Stomach (tissue), 4 donors: ENCODE measurements at regions not wholly inside any gene's neighbourhood (a gene's known extent, or its start where the extent isn't known, plus 50 kb on each side); places are given as distances from the start of the nearest gene placed in this dataset.

ENCODE experiments used
- POLR2A ChIP-seq, 4 donors: fragments of 450-650 bp; IDR thresholded peaks; one replicate each; pipeline ENCODE4 v1.6.1; 2016; ENCODE audit warnings: antibody characterized with exemption in 4 of 4, control low read depth in 2 of 4, mild to moderate bottlenecking in 1 of 4, moderate library complexity in 1 of 4
- POLR2AphosphoS5 ChIP-seq, 3 donors: sonication (generic); formaldehyde crosslinking; IDR thresholded peaks; one replicate each; pipeline ENCODE4 v1.6.1; 2016; ENCODE audit warnings: antibody characterized with exemption in 3 of 3
- TF ChIP-seq, protein P1 (sequence below), 7 experiments: fragments of 450-650 bp in 4 of 7; fragments of 200-600 bp in 3 of 7; sonication (generic) in 3 of 7; IDR thresholded peaks; one replicate each; pipeline ENCODE4 v1.5.1; 2016 to 2019; ENCODE audit warnings: antibody characterized with exemption in 7 of 7, control low read depth in 2 of 7, mild to moderate bottlenecking in 1 of 7

DNA sequence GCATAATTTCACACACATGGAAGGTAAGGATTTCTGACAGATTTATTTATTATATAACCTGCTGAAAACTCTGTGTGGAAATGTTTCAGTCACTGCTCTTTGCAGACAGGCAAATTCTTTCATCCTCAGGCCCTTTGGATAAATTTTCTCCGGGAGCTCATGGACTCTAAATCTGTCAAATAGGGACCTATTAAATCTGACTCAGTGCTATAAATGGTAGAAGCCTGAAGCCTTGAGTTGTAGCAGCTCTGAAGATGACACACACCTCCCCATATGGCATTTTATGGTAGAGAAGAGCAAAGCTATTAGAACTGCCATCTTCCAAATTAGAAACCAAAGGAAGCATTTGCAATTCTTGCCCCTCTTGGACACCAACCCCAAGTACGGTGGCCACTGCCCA is 808.7 kb downstream of the XPNPEP1 start:
- TF ChIP-seq, protein P1, sequence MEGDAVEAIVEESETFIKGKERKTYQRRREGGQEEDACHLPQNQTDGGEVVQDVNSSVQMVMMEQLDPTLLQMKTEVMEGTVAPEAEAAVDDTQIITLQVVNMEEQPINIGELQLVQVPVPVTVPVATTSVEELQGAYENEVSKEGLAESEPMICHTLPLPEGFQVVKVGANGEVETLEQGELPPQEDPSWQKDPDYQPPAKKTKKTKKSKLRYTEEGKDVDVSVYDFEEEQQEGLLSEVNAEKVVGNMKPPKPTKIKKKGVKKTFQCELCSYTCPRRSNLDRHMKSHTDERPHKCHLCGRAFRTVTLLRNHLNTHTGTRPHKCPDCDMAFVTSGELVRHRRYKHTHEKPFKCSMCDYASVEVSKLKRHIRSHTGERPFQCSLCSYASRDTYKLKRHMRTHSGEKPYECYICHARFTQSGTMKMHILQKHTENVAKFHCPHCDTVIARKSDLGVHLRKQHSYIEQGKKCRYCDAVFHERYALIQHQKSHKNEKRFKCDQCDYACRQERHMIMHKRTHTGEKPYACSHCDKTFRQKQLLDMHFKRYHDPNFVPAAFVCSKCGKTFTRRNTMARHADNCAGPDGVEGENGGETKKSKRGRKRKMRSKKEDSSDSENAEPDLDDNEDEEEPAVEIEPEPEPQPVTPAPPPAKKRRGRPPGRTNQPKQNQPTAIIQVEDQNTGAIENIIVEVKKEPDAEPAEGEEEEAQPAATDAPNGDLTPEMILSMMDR (IDR thresholded peaks at IDR 0.05): no peak
- TF ChIP-seq POLR2A (IDR thresholded peaks at IDR 0.05): no peak
- no peak for TF ChIP-seq POLR2AphosphoS5 (IDR thresholded peaks at IDR 0.05)
